Activated CD8-positive, alpha-beta T cell treated with anti-CD3 and anti-CD28 coated beads, Interleukin-2, amount 10 ng/mL, durations not matched to agents 7 days and 5 days (primary cell): ENCODE measurements at regions not wholly inside any gene's neighbourhood (a gene's known extent, or its start where the extent isn't known, plus 50 kb on each side); places are given as distances from the start of the nearest gene placed in this dataset.
"Not testable (repeated sequence)": the region's sequence is repeated elsewhere in the genome, so short reads cannot be mapped to it uniquely, and the experiment has no call there.

ENCODE experiments used
- ATAC-seq: fragments of 150-1000 bp; cut with Tn5 transposase; one replicate; pipeline ENCODE4 v1.10.0; 2021; ENCODE audit warnings: moderate library complexity
- CTCF ChIA-PET: fragments of 350-600 bp; sonication (Branson Sonifier 250); formaldehyde crosslinking; loops from one replicate; lab custom pipeline; 2021; ENCODE audit warnings: antibody characterized with exemption; lab: Charles Lee
- POLR2A ChIA-PET: fragments of 350-600 bp; sonication (Branson Sonifier 250); formaldehyde crosslinking; loops from one replicate; lab custom pipeline; 2021; ENCODE audit warnings: antibody characterized with exemption; lab: Charles Lee
- DNase-seq: peaks from one replicate; pipeline ENCODE4 v3.0.0-alpha.2; 2020
- H3K27ac Mint-ChIP-seq: one replicate; pipeline ENCODE4 v1.8.0; 2021; ENCODE audit warnings: mild to moderate bottlenecking, mixed read lengths
- H3K27me3 Mint-ChIP-seq: one replicate; pipeline ENCODE4 v1.8.0; 2021; ENCODE audit warnings: low read depth, mixed read lengths
- H3K36me3 Mint-ChIP-seq: one replicate; pipeline ENCODE4 v1.8.0; 2021; ENCODE audit warnings: low read depth, mixed read lengths
- H3K4me1 Mint-ChIP-seq: one replicate; pipeline ENCODE4 v1.8.0; 2021; ENCODE audit warnings: low read depth, mixed read lengths
- H3K4me3 Mint-ChIP-seq: one replicate; pipeline ENCODE4 v1.8.0; 2021; ENCODE audit warnings: mild to moderate bottlenecking, mixed read lengths
- H3K9me3 Mint-ChIP-seq: one replicate; pipeline ENCODE4 v1.8.0; 2022; ENCODE audit warnings: mixed read lengths; ENCODE audit not compliant: insufficient read depth

DNA sequence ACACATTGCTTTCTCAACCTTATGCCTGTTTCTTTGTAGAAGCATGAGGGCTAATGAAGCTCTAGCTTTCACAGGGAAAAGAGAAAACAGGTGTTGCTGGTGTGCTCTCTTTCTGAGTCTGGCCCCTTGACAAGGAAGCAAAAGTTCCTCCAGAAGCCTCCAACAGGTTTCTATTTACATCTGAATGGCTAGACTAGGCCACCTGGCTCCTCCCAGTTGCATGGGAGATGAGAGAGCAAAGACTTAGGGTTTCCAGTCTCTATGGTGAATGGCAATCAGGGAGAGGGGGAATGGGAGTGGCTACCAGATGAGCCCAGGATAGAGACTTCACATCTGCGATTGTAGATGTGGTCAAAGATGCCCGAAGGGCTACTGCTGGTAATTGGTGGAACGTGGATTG is 138.1 kb upstream of the PLXNC1 start:
- CTCF ChIA-PET = interaction anchor here (4.3 kb wide), 1 partner anchor 91 kb away, joined by 23 read pairs; no protein-coding TSS in a partner anchor
- H3K27me3 Mint-ChIP-seq = peaks cover 3% of the 10 kb centered on the region
- POLR2A ChIA-PET = no interaction called here

DNA sequence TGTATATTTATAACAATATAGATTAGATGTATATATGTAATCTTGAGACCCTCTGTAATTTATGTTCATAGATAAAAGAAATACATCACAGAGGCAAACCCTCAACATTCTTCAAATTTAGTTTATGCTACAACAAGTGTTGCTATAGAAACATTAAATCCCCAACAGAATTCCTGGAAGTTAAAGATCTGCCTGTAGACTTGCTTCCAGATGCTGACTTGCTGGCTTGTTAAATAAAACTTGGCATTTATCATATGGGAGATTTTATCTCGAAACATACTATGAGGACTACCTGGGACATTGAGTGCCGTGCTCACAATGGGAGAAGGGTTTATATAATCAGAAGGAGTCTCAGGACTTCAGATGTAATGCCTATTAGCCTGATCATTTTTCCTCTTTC is 136.3 kb upstream of the PLXNC1 start:
- peaks cover 13% of the 10 kb centered on the region for H3K9me3 Mint-ChIP-seq
- DNase-seq (no peak), ATAC-seq (no peak)
- peaks cover 2% of the 10 kb centered on the region for H3K36me3 Mint-ChIP-seq
- ChIA-PET POLR2A (no interaction called here), CTCF (no interaction called here)
- H3K4me1 Mint-ChIP-seq = peaks cover 20% of the 10 kb centered on the region
- H3K4me3 Mint-ChIP-seq = no peak overlapping the region
- no peak overlapping the region for H3K27ac Mint-ChIP-seq
- H3K27me3 Mint-ChIP-seq = no peaks in the 10 kb centered on the region

More for the DNA sequence above, 138.1 kb upstream of the PLXNC1 start:
- Mint-ChIP-seq H3K4me3 (no peak overlapping the region), H3K36me3 (no peaks in the 10 kb centered on the region), H3K27ac (no peak overlapping the region), H3K9me3 (peaks cover 4% of the 10 kb centered on the region), H3K4me1 (peaks cover 20% of the 10 kb centered on the region)
- ATAC-seq (no peak), DNase-seq (no peak)

DNA sequence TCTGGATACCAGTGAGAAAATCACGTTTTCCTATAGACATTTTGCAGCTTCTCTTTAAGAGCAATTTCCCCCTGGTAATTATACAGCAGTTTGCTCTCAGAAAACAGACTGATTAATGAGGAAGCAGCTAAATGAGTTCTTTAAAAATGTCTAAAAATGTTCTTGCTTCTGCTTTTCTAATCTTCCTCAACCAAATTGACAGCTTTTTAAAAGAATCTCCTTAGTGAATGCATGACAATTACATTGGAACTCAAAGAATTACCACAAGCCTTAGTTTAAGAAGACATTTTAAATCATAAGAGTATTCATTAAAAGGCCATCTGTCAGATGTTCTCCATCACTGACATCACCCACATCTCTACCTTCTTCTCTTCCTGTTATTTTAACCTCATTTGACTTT is 135.8 kb upstream of the PLXNC1 start:
- H3K4me3 Mint-ChIP-seq = no peak overlapping the region
- ChIA-PET POLR2A (no interaction called here), CTCF (no interaction called here)
- no peak overlapping the region for H3K27ac Mint-ChIP-seq
- peaks cover 16% of the 10 kb centered on the region for H3K4me1 Mint-ChIP-seq
- peaks cover 2% of the 10 kb centered on the region for H3K36me3 Mint-ChIP-seq
- DNase-seq = no peak
- H3K27me3 Mint-ChIP-seq = no peaks in the 10 kb centered on the region
- H3K9me3 Mint-ChIP-seq = peaks cover 13% of the 10 kb centered on the region
- ATAC-seq = no peak

DNA sequence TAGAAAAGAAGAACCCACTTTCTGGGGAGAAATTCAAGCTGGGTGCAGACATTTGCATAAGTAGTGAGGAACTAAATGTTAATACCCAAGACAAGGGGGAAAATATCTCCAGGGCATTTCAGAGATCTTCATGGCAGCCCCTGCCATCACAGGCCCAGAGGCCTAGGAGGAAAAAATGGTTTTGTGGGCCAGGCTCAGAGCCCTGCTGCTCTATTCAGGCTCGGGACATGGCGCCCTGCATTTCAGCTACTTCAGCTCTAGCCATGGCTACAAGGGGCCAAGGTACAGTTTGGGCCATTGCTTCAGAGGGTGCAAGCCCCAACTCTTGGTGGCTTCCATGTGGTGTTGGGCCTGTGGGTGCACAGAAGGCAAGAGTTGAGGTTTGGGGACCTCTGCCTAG is 131.1 kb upstream of the PLXNC1 start:
- H3K27ac Mint-ChIP-seq, CTCF ChIA-PET, H3K36me3 Mint-ChIP-seq, H3K4me3 Mint-ChIP-seq, H3K4me1 Mint-ChIP-seq, ATAC-seq, DNase-seq, H3K27me3 Mint-ChIP-seq, POLR2A ChIA-PET: not testable (repeated sequence)
- H3K9me3 Mint-ChIP-seq = peaks cover 19% of the 10 kb centered on the region

DNA sequence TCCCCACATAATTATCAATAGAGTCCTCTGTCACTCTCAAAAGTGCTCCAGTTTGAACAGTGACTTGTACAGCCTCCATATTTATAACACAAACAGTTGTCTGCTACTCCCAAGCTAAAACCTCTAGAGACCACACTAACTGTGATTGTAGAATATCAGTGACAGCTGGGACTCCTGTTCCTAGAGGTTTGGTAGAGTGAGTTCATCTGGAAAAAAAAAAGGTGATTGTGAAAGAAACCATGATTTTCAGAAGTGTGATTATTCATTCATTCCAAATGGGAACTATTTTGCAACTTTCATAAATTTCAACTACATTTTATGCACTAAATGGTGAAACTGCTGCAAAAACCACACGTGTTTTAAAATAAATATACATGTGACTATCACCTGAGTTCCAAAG is 128.0 kb upstream of the PLXNC1 start:
- no peaks in the 10 kb centered on the region for H3K27me3 Mint-ChIP-seq
- POLR2A ChIA-PET = no interaction called here
- H3K4me1 Mint-ChIP-seq = no peaks in the 10 kb centered on the region
- ATAC-seq (no peak), DNase-seq (no peak)
- H3K36me3 Mint-ChIP-seq = peaks cover 7% of the 10 kb centered on the region
- H3K9me3 Mint-ChIP-seq = peaks cover 19% of the 10 kb centered on the region
- no peak overlapping the region for H3K27ac Mint-ChIP-seq
- H3K4me3 Mint-ChIP-seq = no peak overlapping the region
- CTCF ChIA-PET = interaction anchor here (1.3 kb wide), 2 partner anchors 8 to 82 kb away, joined by 3 to 6 read pairs; no protein-coding TSS in a partner anchor

DNA sequence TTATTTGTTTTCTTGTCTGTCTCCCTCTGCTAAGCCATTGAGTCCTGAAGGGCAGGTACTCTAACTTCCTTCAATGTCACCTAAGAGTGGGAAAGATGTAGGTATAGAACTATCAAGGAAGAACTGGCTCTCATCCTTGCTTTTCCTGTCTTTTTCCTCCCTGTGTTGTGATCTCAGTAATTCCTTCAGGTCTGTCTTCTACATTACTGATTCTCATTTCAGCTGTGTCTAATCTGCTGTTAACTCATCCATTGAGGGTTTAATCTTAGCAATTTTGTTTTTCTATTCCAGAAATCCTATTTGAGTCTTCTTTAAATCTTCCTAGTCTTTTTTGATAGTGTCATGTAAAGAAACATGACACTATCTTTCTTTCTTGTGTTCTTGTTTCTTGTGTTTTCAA is 124.5 kb upstream of the PLXNC1 start:
- ChIA-PET CTCF (no interaction called here), POLR2A (no interaction called here)
- H3K27ac Mint-ChIP-seq = no peak overlapping the region
- H3K27me3 Mint-ChIP-seq = no peaks in the 10 kb centered on the region
- no peaks in the 10 kb centered on the region for H3K4me1 Mint-ChIP-seq
- ATAC-seq (no peak), DNase-seq (no peak)
- peaks cover 6% of the 10 kb centered on the region for H3K9me3 Mint-ChIP-seq
- no peaks in the 10 kb centered on the region for H3K36me3 Mint-ChIP-seq
- no peak overlapping the region for H3K4me3 Mint-ChIP-seq

DNA sequence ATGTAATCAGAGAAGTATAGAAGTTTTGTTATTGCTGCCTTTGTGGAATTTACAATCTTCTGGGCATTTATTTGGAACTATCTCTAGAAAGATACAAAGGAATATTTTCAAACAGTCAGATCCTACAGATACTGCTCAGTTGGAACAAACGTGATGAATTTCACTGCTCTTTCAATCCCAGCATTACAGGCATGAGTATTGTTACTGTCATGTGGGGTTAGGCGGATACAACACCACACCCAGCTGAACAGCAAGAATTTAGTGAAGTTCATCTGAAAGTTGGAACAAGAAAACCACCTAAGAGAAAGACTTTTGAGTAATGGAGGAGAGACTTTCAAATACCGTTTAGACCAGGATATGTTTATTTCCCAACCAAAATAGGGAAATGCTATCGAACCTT is 123.3 kb upstream of the PLXNC1 start:
- no peaks in the 10 kb centered on the region for H3K27me3 Mint-ChIP-seq
- no peak for DNase-seq
- no peaks in the 10 kb centered on the region for H3K36me3 Mint-ChIP-seq
- no peaks in the 10 kb centered on the region for H3K9me3 Mint-ChIP-seq
- no peak overlapping the region for H3K4me3 Mint-ChIP-seq
- POLR2A ChIA-PET = no interaction called here
- no peak for ATAC-seq
- CTCF ChIA-PET = interaction anchor here (1.0 kb wide), 1 partner anchor 20 kb away, joined by 3 read pairs; no protein-coding TSS in a partner anchor
- H3K4me1 Mint-ChIP-seq = peaks cover 2% of the 10 kb centered on the region
- no peak overlapping the region for H3K27ac Mint-ChIP-seq

DNA sequence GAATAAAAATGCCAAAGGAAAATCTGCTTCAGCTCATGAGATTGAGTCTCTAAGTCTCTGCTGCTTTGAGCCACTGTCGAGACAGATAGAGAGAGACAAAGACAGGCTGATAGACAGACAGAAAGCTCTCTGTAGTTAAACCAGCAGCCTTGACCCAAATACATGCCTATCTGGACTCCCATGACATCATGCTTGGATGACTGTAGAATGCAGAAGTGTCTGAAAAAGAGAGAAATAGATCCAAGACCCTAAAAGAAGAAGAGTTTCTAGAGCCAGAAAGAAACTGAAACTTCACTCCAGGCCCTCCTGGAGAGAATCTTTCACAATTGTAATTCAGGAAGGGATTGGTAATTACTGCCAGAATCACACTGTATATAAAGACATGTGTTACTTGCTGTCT is 122.6 kb upstream of the PLXNC1 start:
- no peaks in the 10 kb centered on the region for H3K9me3 Mint-ChIP-seq
- peaks cover 8% of the 10 kb centered on the region for H3K4me1 Mint-ChIP-seq
- no peaks in the 10 kb centered on the region for H3K36me3 Mint-ChIP-seq
- no peak overlapping the region for H3K4me3 Mint-ChIP-seq
- no peak for ATAC-seq
- no peaks in the 10 kb centered on the region for H3K27me3 Mint-ChIP-seq
- DNase-seq = no peak
- CTCF ChIA-PET = interaction anchor here (1.0 kb wide), 1 partner anchor 20 kb away, joined by 3 read pairs; no protein-coding TSS in a partner anchor
- POLR2A ChIA-PET = no interaction called here
- no peak overlapping the region for H3K27ac Mint-ChIP-seq

DNA sequence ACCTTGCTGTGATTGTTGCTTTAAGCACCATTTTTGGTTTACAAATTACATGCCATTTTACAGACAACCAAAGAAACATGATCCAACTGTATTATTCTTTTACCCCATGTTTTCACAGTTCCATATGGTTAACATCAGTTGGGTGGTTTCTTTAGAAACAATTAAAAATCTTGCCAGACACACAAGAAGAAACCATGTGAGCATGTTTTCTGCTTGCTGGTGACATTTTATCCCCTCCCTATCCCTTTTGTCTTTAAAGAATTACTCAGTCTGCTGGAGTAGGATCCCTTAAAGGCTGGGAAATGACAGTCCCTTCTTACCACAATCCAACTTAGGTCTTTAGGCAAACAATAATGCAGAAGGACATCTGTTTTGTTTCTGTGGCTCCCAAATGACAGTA is 121.8 kb upstream of the PLXNC1 start:
- H3K36me3 Mint-ChIP-seq = peaks cover 4% of the 10 kb centered on the region
- no peak overlapping the region for H3K27ac Mint-ChIP-seq
- CTCF ChIA-PET = no interaction called here
- no peak for ATAC-seq
- POLR2A ChIA-PET = no interaction called here
- no peak overlapping the region for H3K4me3 Mint-ChIP-seq
- no peak for DNase-seq
- peaks cover 16% of the 10 kb centered on the region for H3K4me1 Mint-ChIP-seq
- H3K9me3 Mint-ChIP-seq = no peaks in the 10 kb centered on the region
- H3K27me3 Mint-ChIP-seq = no peaks in the 10 kb centered on the region

DNA sequence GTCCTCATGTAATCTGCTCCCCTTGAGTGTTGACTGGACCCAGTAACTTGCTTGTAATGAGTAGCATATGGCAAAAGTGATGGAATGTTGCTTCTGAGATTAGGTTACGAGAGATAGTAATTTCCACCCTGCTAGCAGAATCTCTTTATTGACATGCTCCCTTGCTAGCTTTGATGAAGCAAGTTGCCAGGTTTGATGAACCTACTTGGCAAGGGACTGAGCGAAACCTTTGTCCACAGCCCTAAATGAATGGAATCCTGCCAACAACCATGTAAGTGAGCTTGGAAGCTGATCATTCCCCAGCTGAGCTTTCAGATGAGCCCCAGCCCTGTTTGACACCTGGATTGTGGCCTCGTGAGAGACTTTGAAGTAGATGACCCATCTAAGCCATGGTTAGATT is 120.8 kb upstream of the PLXNC1 start:
- no peak overlapping the region for H3K27ac Mint-ChIP-seq
- no peaks in the 10 kb centered on the region for H3K27me3 Mint-ChIP-seq
- ChIA-PET CTCF (no interaction called here), POLR2A (no interaction called here)
- H3K4me1 Mint-ChIP-seq = peaks cover 21% of the 10 kb centered on the region
- ATAC-seq (no peak), DNase-seq (no peak)
- no peaks in the 10 kb centered on the region for H3K9me3 Mint-ChIP-seq
- no peak overlapping the region for H3K4me3 Mint-ChIP-seq
- peaks cover 8% of the 10 kb centered on the region for H3K36me3 Mint-ChIP-seq

DNA sequence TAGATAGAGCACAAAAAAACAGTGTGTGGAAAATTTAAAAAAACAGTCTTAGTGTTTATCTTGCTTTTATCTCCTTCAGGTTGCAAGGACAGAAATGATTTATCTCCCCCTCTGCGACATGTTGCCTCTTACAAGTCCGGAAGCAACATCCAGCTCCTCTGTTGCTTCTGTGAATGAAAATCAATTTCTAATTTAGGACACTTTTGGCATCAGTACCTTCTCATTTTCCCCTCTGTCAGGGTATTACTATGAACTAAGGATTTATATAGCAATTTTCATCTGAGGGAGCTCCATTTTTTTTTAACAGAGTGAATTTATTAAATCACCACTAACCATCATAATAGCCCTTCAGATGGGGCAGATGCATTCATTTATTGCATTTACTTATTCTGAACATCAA is 116.6 kb upstream of the PLXNC1 start:
- Mint-ChIP-seq H3K4me1 (peaks cover 33% of the 10 kb centered on the region), H3K9me3 (peaks cover 5% of the 10 kb centered on the region), H3K27me3 (no peaks in the 10 kb centered on the region), H3K4me3 (no peak overlapping the region), H3K36me3 (peaks cover 11% of the 10 kb centered on the region), H3K27ac (no peak overlapping the region)
- ATAC-seq (no peak), DNase-seq (no peak)
- ChIA-PET POLR2A (interaction anchor here (0.5 kb wide), 1 partner anchor 9 kb away, joined by 3 read pairs; no protein-coding TSS in a partner anchor), CTCF (interaction anchor here (1.8 to 4.1 kb wide), 2 partner anchors 70 to 103 kb away, joined by 5 to 20 read pairs; no protein-coding TSS in a partner anchor)

DNA sequence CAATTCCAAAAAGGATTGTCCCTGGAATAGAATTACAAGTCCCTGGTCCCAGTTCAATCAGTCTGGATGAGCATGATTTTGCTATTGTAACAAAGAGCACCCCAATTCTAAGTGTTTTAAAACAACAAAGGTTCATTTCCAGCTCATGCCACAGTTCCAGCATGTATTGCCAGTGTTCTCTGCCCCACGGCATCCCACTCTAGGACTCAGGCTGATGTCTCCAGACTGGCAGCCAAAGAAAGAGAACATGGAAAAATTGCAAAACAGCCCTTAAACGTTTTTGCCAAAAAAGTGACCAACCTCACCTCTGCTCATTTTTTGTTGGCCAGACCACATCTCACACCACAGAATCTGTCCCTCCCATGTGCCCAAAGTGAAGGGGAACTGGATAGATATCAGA is 116.0 kb upstream of the PLXNC1 start:
- CTCF ChIA-PET = interaction anchor here (0.7 to 4.1 kb wide), 3 partner anchors 50 to 102 kb away, joined by 3 to 20 read pairs (median 5); no protein-coding TSS in a partner anchor
- Mint-ChIP-seq H3K36me3 (peaks cover 11% of the 10 kb centered on the region), H3K4me1 (peaks cover 33% of the 10 kb centered on the region), H3K27me3 (no peaks in the 10 kb centered on the region), H3K27ac (no peak overlapping the region), H3K9me3 (peaks cover 5% of the 10 kb centered on the region), H3K4me3 (no peak overlapping the region)
- ATAC-seq = no peak
- POLR2A ChIA-PET = interaction anchor here (0.5 kb wide), 1 partner anchor 10 kb away, joined by 3 read pairs; no protein-coding TSS in a partner anchor
- DNase-seq = no peak
